AG10803 (cell line): ENCODE measurements at regions not wholly inside any gene's neighbourhood (a gene's known extent, or its start where the extent isn't known, plus 50 kb on each side); places are given as distances from the start of the nearest gene placed in this dataset.

ENCODE experiments used
- DNase-seq: peaks from one replicate; pipeline ENCODE4 v3.0.0; 2010; ENCODE audit warnings: low read depth
- H3K4me3 ChIP-seq: 2 replicates; pipeline ENCODE4 v1.5.1; 2011; ENCODE audit warnings: mild to moderate bottlenecking, low read length, control low read depth
- TF ChIP-seq, protein P1 (sequence below): conservative IDR thresholded peaks from 2 replicates; pipeline ENCODE4 v1.5.1; 2011; ENCODE audit warnings: mild to moderate bottlenecking, low read length, control low read depth, inconsistent platforms

DNA sequence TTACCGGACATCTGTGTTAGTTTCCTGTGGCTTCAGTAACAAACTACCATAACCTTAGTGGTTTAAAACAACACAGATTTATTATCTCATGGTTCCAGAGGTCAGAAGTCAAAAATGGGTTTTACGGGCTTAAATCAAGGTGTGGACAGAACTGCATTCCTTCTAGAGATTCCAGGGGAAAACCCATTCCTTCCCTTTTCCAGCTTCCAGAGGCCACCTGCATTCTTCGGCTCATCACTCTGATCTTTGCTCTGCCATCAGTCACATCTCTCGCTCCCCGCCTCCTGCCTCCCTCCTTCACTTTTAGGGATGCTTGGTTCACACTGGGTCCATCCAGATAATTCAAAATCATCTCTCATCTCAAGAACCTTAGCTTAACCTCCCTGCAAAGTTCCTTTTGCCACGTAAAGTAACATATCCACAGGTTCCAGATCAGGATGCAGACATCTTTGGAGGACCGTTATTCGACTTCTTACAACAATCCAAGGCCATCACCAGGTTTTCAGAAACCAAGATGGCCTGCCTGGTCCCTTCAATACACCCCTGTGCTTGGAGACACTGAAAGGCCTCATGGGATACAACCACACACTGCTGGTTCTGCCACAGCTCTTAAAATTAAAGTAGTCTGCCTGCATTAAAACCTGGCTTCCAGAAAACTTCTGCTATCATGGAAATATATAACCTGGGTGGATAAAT is 225.9 kb upstream of the MYO3A start:
- no peak overlapping the region for H3K4me3 ChIP-seq
- TF ChIP-seq, protein P1, sequence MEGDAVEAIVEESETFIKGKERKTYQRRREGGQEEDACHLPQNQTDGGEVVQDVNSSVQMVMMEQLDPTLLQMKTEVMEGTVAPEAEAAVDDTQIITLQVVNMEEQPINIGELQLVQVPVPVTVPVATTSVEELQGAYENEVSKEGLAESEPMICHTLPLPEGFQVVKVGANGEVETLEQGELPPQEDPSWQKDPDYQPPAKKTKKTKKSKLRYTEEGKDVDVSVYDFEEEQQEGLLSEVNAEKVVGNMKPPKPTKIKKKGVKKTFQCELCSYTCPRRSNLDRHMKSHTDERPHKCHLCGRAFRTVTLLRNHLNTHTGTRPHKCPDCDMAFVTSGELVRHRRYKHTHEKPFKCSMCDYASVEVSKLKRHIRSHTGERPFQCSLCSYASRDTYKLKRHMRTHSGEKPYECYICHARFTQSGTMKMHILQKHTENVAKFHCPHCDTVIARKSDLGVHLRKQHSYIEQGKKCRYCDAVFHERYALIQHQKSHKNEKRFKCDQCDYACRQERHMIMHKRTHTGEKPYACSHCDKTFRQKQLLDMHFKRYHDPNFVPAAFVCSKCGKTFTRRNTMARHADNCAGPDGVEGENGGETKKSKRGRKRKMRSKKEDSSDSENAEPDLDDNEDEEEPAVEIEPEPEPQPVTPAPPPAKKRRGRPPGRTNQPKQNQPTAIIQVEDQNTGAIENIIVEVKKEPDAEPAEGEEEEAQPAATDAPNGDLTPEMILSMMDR, result no peak

DNA sequence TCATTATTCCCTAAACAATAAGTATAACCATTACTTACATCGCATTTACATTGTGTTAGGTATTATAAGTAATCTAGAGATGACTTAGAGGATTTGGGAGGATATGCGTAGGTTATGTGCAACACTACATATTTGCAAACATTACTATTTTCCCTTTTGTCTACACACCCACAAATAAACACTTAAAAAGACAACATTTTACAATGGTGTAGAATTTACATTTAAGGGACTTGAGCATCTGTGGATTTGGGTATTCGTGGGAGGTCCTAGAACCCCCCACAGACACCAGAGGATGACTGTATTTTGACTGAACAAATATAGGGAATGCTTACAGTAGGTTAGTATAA is 220.2 kb upstream of the MYO3A start:
- DNase-seq, result no peak
- H3K4me3 ChIP-seq, result no peak overlapping the region
- TF ChIP-seq, protein P1, result no peak

More for the DNA sequence above, 225.9 kb upstream of the MYO3A start:
- no peak for DNase-seq

DNA sequence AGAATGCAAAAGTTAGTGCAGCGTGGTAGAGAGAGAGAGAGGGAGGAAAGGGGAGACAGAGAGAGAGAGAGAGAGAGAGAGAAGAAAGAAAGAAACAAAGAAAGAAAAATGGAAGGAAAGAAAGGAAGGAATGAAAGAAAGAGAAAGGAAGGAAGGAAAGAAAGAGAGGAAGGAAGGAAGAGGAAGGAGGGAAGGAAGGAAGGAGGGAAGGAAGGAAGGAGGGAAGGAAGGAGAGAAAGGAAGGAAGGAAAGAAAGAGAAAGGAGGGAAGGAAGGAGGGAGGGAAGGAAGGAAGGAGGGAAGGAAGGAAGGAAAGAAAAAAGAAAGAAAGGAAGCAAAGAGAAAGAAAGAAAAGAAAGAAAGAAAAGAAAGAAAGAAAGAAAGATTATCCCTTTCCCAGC is 209.8 kb upstream of the MYO3A start:
- no peak for DNase-seq
- H3K4me3 ChIP-seq, result no peak overlapping the region

DNA sequence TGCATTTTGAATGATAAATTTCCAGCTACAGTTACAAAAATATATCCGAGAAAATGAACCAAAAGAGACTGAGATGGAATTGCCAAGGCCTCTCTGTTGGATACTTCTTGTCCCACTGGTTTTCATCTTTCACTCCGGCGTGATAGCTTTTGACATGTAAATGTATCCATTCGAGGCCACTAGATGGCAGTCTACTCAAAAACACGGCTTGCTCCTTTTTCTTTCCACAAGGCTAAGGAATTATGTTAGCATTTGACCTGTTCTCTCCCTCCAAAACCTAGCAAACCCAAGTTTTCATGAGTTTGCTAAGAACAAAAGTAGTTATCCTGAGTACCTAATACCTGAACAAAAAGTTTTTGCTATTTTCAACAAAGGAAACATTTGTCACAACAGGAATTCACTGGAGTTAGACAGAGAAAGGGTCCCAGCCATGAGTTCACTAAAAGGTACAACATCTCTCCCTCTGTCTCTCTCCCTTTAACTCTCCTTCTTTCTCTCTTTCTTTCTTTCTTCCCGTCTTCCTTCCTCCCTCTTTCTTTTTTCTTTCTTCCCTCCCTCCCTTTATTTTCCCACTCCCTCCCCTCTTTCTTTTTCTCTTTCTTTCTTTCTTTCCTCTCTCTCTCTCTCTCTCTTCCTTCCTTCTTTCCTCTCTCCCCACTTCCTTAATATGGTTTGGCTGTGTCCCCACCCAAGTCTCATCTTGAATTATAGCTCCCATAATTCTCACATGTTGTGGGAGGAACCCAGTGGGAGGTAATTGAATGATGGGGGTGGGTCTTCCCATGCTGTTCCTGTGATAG is 207.9 kb upstream of the MYO3A start:
- DNase-seq, result peak; percentile 54
- no peak overlapping the region for H3K4me3 ChIP-seq
- TF ChIP-seq, protein P1, result peak; percentile 84

More for the DNA sequence above, 209.8 kb upstream of the MYO3A start:
- TF ChIP-seq, protein P1, result no peak

DNA sequence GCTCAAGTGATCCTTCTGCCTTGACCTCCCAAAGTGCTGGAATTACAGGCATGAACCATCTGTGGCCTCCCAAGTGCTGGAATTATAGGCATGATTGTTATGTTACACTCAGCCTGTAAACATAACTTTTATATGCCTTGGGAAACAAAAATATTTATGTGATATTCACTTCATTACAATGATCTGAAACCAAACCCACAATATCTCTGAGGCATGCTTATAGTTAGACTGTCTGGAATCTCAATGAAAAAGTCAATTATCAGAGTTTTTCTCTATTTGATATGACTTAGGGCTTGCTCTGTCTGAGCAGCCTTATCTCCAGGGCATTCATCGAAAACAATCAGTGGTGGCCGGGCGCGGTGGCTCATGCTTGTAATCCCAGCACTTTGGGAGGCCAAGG is 195.3 kb upstream of the MYO3A start:
- TF ChIP-seq, protein P1, result no peak
- H3K4me3 ChIP-seq, result no peak overlapping the region
- no peak for DNase-seq

DNA sequence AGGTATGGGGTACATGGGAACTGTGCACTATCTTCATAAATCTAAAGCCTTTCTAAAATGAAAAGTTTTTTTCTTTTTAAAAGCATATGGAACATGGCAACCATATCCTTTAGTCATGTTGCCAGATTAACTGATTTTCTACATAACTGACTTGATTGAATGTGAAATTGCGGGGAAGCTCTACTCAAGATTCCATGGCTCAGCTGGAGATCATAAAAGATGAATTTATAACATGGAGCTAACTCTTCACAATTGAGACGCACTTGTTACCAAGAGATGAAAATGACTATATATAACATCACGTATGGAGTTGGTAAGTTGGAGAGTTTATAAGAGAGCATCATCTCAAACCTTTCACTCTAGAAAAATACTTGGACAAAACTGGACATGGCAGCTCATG is 190.2 kb upstream of the MYO3A start:
- TF ChIP-seq, protein P1, result no peak
- H3K4me3 ChIP-seq, result no peak overlapping the region
- no peak for DNase-seq

DNA sequence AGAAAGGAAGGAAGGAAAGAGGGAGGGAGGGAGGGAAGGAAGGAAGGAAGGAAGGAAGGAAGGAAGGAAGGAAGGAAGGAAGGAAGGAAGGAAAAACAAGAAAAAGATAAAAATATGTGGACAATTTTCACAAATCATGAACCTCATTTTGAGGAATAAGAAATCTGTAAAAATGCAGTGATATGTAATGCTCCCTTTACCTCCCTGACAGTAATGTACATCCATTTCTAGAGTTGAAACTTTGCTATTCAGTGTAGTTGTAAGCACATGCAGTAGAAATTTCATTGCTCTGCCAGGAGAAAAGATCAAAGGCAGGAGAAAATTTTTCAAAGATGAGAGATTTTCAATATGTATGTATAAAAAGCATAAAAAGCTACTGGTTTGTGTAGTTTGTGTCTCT is 189.5 kb upstream of the MYO3A start:
- TF ChIP-seq, protein P1, result no peak
- no peak for DNase-seq
- H3K4me3 ChIP-seq, result no peak overlapping the region
